ENCODE measurements at regions not wholly inside any gene's neighbourhood (a gene's known extent, or its start where the extent isn't known, plus 50 kb on each side); places are given as distances from the start of the nearest gene placed in this dataset.
"Not testable (repeated sequence)": the region's sequence is repeated elsewhere in the genome, so short reads cannot be mapped to it uniquely, and the experiment has no call there.

DNA sequence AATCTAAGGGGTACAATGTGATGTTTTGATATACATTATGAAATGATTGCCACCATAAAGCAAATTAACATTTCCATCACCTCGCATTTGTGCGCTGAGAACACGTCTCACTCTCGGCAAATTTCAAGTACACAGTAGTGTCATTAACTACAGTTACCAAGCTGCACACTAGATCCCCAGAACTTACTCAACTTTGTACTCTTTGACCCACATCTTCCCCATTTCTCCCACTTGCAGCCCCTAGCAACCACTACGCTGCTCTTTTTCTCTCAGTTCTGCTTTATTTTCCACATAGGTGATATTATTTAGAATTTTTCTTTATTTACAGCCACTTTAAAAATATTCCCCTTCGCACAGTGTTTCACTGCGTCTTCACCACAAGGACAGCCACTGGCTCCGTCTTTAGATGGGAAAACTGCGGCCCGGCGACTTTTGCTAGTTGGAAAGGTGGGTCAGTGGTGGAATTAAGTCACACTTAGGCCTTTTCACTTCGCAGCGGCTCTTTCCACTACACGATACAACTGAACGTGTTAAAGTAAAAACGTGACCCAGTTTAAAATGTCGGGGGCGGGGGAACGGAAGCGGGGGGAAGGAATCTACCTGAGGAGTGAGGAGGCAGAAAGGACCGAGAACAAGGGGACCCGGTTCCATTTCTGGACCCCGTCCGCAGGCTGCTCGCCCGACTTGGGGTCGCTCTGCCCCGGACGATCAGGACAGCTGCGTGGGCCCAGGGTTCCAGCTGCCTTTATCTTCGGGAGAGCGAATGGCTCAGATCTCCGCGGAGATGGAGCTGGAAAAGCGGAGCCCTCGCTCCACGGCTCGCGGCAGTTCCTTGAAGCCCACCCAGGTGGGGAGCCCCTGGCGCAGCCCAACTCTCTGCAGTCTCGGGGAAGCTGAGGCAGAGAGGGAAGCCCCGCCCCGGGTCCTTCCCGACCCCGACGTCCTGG, 486.1 kb downstream of the UQCRFS1 start:
- no peak for DNase-seq

DNA sequence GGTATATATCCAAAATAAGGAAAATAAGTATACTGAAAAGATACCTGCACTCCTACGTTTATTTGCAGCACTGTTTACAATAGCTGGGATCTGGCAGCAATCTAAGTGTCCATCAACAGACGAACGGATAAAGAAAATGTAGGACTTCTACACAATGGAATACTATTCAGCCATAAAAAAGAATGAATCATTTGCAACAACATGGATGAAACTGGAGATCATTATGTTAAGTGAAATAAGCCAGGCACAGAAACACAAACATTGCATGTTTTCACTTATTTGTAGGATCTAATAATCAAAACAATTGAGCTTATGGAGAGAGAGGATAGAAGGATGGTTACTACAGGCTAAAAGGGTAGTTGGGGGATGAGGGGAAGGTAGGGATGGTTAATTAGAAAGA, 494.0 kb downstream of the UQCRFS1 start:
- no peak for DNase-seq

DNA sequence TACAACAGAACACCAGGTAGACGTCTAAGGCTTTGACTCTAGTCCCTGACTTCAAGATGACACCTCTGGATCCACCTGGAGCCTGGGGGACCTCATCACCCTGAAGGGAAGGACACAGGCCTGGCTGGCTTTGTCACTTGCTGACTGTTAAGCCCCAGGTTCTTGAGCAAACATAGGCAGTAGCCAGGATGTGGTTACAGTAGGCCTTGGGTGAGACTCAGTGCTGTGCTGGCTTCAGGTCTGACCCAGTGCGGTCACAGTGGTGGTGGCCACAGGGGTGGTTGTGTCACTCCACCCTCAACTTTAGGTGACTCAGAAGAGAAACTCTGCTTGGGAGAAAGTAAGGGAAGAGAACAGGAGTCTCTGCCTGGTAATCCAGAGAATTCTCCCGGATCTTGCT, 497.8 kb downstream of the UQCRFS1 start:
- no peak for DNase-seq

DNA sequence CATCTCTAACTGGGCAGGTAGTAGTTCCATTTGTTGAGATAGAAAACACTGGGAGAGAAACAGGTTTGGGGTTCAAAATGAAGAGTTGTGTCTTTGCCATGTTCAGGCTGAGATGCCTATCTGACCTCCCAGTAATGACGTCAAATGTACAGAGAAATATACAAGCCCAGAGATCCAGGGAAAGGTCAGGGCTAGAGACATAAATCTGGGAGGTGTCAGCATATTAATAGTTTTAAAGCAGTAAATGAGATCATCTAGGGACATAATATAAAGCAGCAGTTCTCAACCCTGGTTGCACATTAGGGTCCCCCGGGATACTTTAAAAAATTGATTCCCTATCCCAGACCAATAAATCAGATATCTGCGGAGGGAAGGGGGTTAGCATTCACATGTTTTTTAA, 501.5 kb downstream of the UQCRFS1 start:
- no peak for DNase-seq

DNA sequence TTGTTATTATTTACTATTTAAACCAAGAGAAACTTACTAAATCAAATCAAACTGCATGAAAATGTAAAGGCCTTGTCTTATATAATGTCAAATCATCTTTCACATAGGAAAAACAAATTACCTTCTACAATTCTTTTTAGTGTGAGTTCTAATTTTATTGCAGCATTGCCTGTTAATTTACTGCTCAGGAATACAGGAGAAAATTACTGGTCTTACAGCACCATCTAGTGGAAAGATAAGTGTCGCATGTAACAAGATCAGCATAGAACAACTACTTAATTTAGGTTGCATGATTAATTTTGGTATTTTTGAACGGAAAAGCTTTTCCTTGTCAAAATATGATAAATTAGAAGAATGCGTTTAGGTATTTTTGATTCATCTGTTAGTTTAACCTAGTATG, 502.7 kb downstream of the UQCRFS1 start:
- DNase-seq, result peak; percentile 64

DNA sequence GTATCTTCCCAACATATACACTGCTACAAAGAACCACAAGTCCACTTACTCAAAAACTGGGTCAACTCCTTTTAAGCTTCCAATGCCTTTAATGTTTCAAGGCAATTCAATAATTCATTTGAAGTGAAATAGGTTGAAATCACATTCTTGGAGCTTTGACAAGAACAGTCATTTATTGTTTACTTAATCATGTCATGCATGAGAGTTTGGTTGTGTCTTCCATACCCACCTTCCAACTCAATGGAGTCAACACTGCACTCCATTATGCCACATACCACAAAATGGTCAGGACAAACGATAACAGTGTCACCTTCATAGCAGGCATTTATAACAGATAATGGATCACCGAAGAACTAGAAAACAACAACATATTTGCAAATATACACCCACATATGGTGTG, 506.3 kb downstream of the UQCRFS1 start:
- DNase-seq, result no peak

DNA sequence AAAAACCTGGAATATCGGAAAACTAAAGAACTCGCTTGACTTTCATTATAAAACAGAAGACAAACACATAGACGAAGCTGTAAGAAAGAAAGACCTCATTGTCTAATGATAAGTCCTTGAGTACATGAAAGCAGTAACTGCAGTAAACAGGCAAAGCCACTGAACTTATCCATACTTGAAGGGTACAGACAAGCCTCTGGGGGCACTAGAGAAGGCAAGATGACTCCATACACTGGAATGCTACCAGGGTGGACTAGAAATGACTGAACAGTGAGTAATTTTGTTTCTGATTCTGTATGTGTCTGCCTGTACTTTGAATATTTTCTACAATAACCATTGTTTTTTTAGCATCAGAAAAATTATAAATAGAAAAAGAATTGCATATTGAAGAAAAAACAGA, 507.9 kb downstream of the UQCRFS1 start:
- peak; percentile 88 for DNase-seq

DNA sequence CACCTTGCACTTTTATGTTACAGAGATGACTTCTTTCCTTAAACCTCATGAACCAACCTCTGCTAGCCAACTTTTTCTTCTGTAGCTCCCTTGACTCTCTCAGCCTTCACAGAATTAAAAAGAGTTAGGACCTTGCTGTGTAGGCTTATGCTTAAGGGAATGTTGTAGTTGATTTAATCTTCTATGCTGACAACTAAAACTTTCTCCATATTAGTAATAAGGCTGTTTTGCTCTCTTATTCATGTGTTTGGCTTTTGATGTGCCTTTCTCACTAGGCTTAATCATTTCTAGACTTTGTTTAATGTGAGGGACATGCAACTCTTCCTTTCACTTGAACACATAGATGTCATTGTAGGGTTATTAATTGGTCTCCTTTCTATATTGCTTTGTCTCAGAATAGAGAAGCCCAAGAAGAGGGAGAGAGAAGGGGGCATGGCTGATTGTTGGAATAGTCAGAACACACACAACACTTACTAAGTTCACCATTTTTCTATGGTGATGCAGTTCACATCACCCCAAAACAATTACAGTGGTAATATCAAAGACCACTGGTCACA, 509.5 kb downstream of the UQCRFS1 start:
- no peak for DNase-seq

DNA sequence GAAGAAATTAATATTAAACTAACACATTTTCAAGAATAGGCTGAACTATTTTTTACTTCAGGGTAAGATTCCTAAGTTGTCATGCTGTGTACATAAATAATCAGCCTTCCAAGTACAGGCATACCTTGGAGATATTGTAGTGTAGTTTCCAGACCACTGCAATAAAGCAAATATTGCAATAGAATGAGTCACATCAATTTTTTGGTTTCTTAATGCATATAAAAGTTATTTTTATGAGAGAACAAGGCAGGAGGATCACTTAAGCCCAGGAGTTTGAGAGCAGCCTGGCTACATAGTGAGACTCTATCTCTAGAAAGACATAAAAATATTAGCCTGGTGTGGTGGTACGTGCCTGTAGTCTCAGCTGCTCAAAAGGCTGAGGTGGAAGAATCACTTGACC, 511.5 kb downstream of the UQCRFS1 start:
- DNase-seq, result peak; percentile 55

DNA sequence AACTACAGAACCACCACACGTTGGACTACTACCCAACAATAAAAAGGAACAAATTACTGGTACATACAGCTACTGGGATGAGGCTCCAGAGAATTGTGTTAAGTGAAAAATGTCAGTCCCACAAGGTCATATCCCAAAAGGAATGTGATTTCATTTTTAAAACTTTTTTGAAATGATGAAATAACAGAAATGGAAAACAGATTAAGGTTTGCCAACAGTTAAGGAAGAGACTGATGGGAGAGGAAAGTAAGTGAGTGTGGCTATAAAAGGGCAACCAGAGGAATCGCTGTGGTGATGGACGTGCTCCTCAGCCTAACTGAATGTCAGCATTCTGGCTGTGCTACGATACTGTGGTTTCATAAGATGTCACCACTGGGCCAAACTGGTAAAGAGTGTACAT, 512.8 kb downstream of the UQCRFS1 start:
- peak; percentile 11 for DNase-seq

DNA sequence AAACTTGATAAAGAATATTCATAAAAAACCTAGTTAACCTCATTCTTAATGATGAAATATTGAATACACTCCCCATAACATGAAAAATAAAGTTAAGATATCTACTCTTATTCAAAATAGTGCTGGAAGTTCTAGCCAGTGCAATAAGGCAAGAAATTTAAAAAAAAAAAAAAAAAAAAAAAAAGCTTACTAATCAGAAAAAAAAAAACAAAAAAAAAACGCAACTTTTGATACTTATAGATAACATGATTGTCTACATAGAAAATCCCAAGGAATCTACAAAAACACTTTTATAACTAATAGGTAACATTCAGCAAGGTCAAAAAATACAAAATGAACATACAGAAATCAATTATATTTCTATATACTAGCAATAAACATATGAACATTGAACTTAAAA, 515.6 kb downstream of the UQCRFS1 start:
- DNase-seq, result no peak

DNA sequence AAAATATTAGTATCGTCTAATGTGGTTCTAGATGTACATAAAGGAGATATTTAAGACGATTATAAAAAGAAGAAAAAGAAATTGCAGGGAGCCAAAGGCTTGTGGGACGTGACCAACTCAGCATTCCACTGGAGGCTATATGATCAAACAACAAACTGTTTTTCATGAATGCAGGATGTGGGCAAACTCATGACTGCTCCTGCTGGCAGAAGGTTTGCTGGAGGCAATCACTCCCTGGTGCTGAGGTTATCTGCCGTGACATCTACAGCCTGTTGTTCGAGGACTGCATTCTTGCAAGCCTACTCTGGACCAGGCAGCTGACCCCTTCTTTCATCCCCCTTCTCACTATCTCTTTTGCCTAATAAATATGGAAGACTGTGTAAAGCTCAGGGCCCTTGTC, 518.1 kb downstream of the UQCRFS1 start:
- no peak for DNase-seq

DNA sequence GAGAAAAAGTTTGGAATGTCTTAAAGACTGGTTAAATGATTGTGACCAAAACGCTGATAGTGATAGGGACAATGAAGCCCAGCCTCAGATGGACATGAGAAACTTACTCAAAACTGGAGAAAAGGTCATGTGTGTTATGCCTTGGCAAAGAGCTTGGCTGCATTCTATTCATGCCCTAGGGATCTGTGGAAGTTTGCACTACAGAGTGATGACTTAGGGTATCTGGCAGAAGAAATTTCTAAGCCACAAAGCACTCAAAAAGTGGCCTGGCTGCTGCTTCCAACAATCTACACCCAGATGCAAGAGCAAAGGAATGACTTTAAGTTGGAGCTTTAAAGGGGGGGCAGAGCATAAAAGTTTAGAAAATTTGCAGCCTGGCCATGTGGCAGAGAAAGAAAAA, 521.3 kb downstream of the UQCRFS1 start:
- no peak for DNase-seq

DNA sequence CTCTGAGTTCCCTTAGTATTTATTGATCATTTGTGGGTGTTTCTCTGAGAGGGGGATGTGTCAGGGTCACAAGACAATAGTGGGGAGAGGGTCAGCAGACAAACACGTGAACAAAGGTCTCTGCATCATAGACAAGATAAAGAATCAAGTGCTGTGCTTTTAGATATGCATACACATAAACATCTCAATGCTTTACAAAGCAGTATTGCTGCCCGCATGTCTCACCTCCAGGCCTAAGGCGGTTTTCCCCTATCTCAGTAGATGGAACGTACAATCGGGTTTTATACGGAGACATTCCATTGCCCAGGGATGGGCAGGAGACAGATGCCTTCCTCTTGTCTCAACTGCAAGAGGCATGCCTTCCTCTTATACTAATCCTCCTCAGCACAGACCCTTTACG, 523.5 kb downstream of the UQCRFS1 start:
- not testable (repeated sequence) for DNase-seq

DNA sequence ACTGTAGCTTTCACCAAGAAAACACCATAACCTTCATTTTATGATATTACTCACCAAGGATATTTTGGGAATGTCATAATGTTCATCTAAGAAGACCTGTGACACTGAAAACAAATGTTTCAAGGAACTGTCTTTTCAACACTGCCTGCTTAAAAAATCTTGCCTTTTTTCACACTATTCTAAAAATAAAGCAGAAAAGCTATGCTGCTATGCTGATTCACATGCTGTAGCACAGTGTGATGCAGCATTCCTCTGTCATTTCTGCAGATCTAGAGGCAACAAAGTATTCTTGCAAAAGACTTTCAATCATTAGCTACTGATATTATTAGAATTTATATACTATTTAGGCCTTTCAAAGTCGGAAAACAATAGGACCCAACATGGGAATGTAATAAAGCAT, 525.7 kb downstream of the UQCRFS1 start:
- no peak for DNase-seq

DNA sequence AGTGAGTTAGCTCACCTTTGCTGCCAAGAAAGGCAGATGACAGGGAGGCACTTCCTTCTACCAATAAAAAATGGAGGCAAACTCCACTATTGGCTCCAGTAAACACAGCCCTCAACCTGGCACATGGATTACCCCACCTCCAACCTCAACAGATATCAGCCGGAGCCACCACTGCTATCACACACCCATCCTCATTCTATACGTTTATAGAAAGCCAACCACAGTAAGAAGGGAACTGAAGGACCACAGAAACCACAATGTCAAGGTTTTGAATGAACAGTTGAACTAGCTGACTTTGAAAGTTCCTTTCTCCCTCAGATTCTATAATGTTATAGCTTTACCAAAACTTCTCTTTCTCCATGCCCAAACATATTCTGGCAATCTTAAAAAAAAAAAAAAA, 526.2 kb downstream of the UQCRFS1 start:
- DNase-seq, result no peak

DNA sequence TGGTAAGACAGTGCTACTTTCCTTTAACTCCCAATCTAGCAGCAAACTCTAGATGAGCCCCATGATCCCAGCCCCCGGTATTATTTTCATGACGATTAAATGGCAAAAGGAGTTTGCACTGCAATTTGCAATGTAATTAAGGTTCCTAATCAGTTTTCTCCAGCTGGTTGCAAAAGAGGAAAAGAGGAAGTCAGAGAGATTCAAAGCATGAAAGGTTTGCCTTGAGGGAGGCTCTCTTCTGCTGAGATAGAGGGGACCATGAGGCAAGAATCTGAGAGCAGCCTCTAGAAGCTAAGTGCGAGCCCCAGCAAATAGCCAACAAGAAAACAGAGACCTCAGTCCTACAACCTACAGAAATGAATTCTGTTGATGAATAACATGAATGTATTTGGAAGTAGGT, 527.1 kb downstream of the UQCRFS1 start:
- DNase-seq, result no peak

DNA sequence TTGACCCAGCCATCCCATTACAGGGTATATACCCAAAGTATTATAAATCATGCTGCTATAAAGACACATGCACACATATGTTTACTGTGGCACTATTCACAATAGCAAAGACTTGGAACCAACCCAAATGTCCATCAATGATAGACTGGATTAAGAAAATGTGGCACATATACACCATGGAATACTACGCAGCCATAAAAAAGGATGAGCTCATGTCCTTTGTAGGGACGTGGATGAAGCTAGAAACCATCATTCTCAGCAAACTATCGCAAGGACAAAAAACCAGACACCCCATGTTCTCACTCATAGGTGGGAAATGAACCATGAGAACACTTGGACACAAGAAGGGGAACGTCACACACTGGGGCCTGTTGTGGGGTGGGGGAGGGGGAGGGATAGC, 527.9 kb downstream of the UQCRFS1 start:
- DNase-seq, result not testable (repeated sequence)

DNA sequence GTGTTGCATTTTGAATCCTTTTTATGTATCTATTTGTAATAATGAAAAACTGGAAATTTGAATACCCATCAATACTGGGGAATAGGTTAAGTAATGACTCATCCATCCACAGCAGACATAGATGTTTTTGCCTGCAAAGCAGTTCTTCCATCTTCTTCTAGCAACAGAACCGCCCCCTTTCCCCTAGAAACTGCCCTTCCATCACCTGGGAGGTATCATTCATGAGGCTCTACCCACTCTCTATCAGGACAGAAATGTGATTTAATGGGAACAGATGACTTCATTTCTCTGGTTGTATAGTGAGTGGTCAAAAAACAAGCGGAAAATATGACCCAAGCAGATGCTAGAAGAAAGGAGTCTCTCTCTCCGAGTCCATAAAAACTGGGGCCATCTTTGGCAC, 532.8 kb downstream of the UQCRFS1 start:
- no peak for DNase-seq

DNA sequence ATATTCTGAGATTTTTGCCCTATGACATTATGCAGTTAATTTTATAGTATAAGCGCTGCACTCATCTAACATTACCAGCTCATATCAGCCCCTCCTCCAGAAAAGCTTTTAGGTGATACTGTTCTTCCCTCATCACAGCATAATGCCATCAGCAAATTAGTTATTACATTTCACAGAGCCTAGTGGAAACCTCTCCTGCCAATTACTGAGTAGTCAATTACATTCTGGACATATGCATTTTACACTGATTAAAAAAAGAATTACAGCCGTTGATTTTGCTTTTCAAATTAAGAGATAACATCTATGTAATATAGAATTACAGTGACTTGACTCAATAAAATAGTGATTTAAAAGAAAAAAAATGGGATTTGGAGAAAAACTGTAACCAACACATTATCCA, 542.1 kb downstream of the UQCRFS1 start:
- DNase-seq, result no peak

DNA sequence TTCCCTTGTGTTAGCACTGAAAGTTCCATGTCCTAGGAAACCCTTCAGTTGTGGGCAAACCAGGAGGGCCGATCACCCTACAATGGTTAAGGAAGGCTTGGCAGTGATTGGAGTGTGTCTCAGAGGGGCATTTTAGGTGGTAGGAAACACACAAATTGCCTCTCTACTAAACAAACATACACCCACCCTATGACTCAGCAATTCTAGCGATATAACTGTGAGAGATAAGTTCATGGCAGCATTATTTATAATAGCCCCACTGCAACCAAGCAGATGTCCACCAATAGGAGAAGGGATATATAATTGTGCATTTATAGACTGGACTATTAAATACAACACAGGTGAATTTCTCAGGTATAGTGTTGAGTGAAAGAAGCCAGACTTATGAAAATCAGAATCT, 543.1 kb downstream of the UQCRFS1 start:
- no peak for DNase-seq

DNA sequence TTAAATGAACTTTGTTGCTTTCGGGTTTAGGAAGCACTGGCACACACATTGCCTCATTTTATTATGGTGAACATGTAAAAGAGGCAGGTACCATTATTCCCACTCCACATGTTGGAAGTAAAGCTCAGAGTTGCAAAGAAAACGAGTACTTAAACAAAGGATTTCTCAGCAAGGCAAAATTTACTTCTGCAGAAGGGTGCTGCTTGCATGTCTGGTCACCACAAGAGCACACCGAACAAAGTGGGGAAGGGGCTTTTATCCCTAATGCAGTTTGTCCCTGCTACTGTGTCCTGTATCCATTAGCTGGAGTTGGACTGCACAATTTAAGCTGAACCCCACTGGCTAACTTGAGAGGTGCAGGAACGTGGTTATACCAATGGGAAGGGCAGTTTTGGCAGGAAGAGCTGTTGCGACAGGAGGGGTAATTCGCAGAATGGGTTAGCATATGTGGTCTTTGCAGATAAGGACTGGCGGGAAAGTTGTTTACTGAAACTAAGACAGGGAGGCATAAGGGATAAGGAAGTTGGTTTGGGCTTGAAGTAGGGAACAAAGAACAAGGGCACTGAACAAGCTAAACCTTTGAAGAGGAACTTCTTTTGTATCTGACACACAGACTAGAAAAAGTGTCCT, 545.5 kb downstream of the UQCRFS1 start:
- DNase-seq, result no peak

DNA sequence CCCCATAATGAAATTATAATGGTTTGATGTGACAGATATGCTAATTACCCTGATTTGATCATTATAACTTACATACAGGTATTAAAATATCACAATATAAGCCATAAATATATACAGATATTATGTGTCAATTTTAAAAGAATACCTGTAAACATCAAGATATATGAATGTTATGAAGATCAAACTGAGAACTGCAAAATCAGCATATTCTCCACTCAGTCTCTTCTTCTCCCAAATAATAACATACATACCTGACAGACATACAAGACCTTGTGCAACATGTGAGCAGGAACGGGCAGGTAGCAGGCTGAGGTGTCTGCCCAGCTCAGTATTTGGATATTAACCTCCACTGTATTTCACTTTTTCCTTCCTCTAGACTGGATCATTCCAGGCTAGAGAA, 547.2 kb downstream of the UQCRFS1 start:
- no peak for DNase-seq

DNA sequence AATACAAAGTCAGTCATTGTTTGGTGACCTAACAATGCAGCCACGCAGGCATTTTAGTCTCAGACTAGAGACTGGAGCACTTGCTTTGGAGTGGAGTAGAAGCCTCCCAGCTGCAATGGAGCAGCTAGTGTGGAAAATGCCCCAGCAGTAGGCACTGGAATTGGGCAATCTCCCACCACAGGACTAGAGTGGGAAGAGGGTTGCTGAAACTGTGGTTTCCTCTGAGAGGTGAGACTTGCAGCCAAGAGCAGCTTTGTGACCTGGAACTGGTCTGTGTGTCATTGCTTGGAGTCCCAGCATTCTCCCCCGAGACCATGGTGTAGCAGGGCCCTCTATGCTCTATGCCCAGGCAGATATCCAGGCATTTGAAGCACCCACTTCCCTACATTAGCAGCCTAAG, 556.3 kb downstream of the UQCRFS1 start:
- DNase-seq, result no peak

Data from fibroblast of skin of right quadriceps (primary cell).